DND-41 (cell line): ENCODE measurements at regions not wholly inside any gene's neighbourhood (a gene's known extent, or its start where the extent isn't known, plus 50 kb on each side); places are given as distances from the start of the nearest gene placed in this dataset.

Source experiments
- ATAC-seq: fragments of 200-7000 bp; cut with Tn5 transposase; 3 replicates; pipeline ENCODE4 v1.9.1; 2021; ENCODE audit warnings: low read depth; ENCODE audit not compliant: insufficient read depth
- DNase-seq: peaks from one replicate; pipeline ENCODE4 v3.0.0-alpha.2; 2020
- H2AFZ ChIP-seq: 2 replicates; pipeline ENCODE4 v1.6.0; 2012; ENCODE audit warnings: low read depth, low read length
- H3K27ac ChIP-seq: 2 replicates; pipeline ENCODE4 v1.5.1; 2012; ENCODE audit warnings: low read length, inconsistent platforms
- H3K27me3 ChIP-seq: fragments of 200-600 bp; sonication (generic); 2 replicates; pipeline ENCODE4 v1.6.0; 2012; ENCODE audit warnings: low read length, mild to moderate bottlenecking, inconsistent platforms; ENCODE audit not compliant: insufficient read depth, poor library complexity
- H3K36me3 ChIP-seq: 2 replicates; pipeline ENCODE4 v1.5.1; 2012; ENCODE audit warnings: low read length, inconsistent platforms; ENCODE audit not compliant: insufficient read depth
- H3K4me1 ChIP-seq: 2 replicates; pipeline ENCODE4 v1.5.1; 2012; ENCODE audit warnings: mild to moderate bottlenecking, low read length; ENCODE audit not compliant: insufficient read depth
- H3K4me2 ChIP-seq: 2 replicates; pipeline ENCODE4 v1.6.0; 2012; ENCODE audit warnings: mild to moderate bottlenecking, moderate library complexity, low read length, inconsistent platforms; ENCODE audit not compliant: insufficient read depth
- H3K4me3 ChIP-seq, 2 experiments: fragments of 200-600 bp in 1 of 2; shearing (Covaris generic) in 1 of 2; 2 replicates each; pipeline ENCODE4 v1.5.1; 2012 to 2016; ENCODE audit warnings: inconsistent platforms in 2 of 2, low read length in 2 of 2, mild to moderate bottlenecking in 2 of 2, low read depth in 1 of 2, moderate library complexity in 1 of 2
- H3K79me2 ChIP-seq: 2 replicates; pipeline ENCODE4 v1.6.0; 2012; ENCODE audit warnings: low read length, inconsistent platforms; ENCODE audit not compliant: insufficient read depth
- H3K9ac ChIP-seq: 2 replicates; pipeline ENCODE4 v1.6.0; 2012; ENCODE audit warnings: low read depth, mild to moderate bottlenecking, inconsistent platforms, low read length, moderate library complexity
- H3K9me3 ChIP-seq: 2 replicates; pipeline ENCODE4 v1.5.1; 2012; ENCODE audit warnings: low read length, moderate library complexity, mild to moderate bottlenecking, inconsistent platforms; ENCODE audit not compliant: insufficient read depth, severe bottlenecking
- H4K20me1 ChIP-seq: 2 replicates; pipeline ENCODE4 v1.6.0; 2012; ENCODE audit warnings: low read length; ENCODE audit not compliant: insufficient read depth
- CTCF ChIP-seq: IDR thresholded peaks from 2 replicates; pipeline ENCODE4 v1.5.1; 2012; ENCODE audit warnings: borderline replicate concordance, low read length, moderate library complexity, mild to moderate bottlenecking; ENCODE audit not compliant: poor library complexity, severe bottlenecking; ENCODE audit errors: extremely low read depth
- EZH2 ChIP-seq: IDR thresholded peaks from 3 replicates; pipeline ENCODE4 v1.6.1; 2012; ENCODE audit warnings: borderline replicate concordance, low read depth, mild to moderate bottlenecking, moderate library complexity, low read length, inconsistent platforms; ENCODE audit not compliant: severe bottlenecking

GRCh38 chr15:62899090-62899493 lies 143.5 kb upstream of the TPM1 start:
- no peaks in the 10 kb centered on the region for H3K79me2 ChIP-seq
- no peaks in the 10 kb centered on the region for H3K9me3 ChIP-seq
- no peak overlapping the region for H3K9ac ChIP-seq
- no peaks in the 10 kb centered on the region for H3K36me3 ChIP-seq
- H3K4me2 ChIP-seq: no peak overlapping the region
- no peak overlapping the region for H3K27ac ChIP-seq
- no peak for DNase-seq
- H3K27me3 ChIP-seq: no peaks in the 10 kb centered on the region
- ATAC-seq: no peak
- no peaks in the 10 kb centered on the region for H4K20me1 ChIP-seq
- no peak for TF ChIP-seq EZH2
- no peak for TF ChIP-seq CTCF
- H3K4me3 ChIP-seq: no peak overlapping the region
- H2AFZ ChIP-seq: no peak overlapping the region
- no peaks in the 10 kb centered on the region for H3K4me1 ChIP-seq

GRCh38 chr15:62900071-62900802 lies 142.3 kb upstream of the TPM1 start:
- H3K27ac ChIP-seq: no peak overlapping the region
- H3K79me2 ChIP-seq: no peaks in the 10 kb centered on the region
- H2AFZ ChIP-seq: no peak overlapping the region
- TF ChIP-seq CTCF (no peak), EZH2 (no peak)
- no peak for ATAC-seq
- peaks cover 3% of the 10 kb centered on the region for H3K27me3 ChIP-seq
- H3K4me2 ChIP-seq: no peak overlapping the region
- no peak overlapping the region for H3K4me3 ChIP-seq
- DNase-seq: no peak
- no peaks in the 10 kb centered on the region for H3K4me1 ChIP-seq
- no peaks in the 10 kb centered on the region for H3K36me3 ChIP-seq
- no peak overlapping the region for H3K9ac ChIP-seq
- H3K9me3 ChIP-seq: no peaks in the 10 kb centered on the region
- H4K20me1 ChIP-seq: no peaks in the 10 kb centered on the region

GRCh38 chr15:62901087-62901486 lies 141.5 kb upstream of the TPM1 start:
- Histone ChIP-seq H3K27ac (no peak overlapping the region), H3K4me1 (no peaks in the 10 kb centered on the region), H3K9me3 (no peaks in the 10 kb centered on the region), H3K4me2 (no peak overlapping the region), H2AFZ (no peak overlapping the region), H3K4me3 (no peak overlapping the region), H3K79me2 (no peaks in the 10 kb centered on the region), H3K36me3 (no peaks in the 10 kb centered on the region), H4K20me1 (no peaks in the 10 kb centered on the region), H3K27me3 (peaks cover 3% of the 10 kb centered on the region), H3K9ac (no peak overlapping the region)
- DNase-seq: no peak
- ATAC-seq: no peak
- TF ChIP-seq CTCF (no peak), EZH2 (no peak)
